Panc1 (cell line): ENCODE measurements at regions not wholly inside any gene's neighbourhood (a gene's known extent, or its start where the extent isn't known, plus 50 kb on each side); places are given as distances from the start of the nearest gene placed in this dataset.

ENCODE experiments used
- ATAC-seq: fragments of 200-7000 bp; cut with Tn5 transposase; 2 replicates; pipeline ENCODE4 v1.9.1; 2020; ENCODE audit warnings: mild to moderate bottlenecking, moderate library complexity
- BruUV-seq: library from RNA; stranded (reverse); fragments of 400-500 nt; replicated peaks from 2 replicates; lab custom pipeline; 2021; lab: Mats Ljungman, UMichigan
- CTCF ChIA-PET: fragments of 300-600 bp; sonication (Branson Sonifier 250); formaldehyde crosslinking; loops from one replicate; lab custom pipeline; 2022; ENCODE audit warnings: antibody characterized with exemption; lab: Charles Lee
- POLR2A ChIA-PET: fragments of 300-600 bp; sonication (Branson Sonifier 250); formaldehyde crosslinking; loops from one replicate; lab custom pipeline; 2022; ENCODE audit warnings: antibody characterized with exemption; lab: Charles Lee
- DNase-seq: peaks from one replicate; pipeline ENCODE4 v3.0.0-alpha.2; 2010; ENCODE audit warnings: low read depth, low spot score
- H3K27ac ChIP-seq: 2 replicates; pipeline ENCODE4 v1.5.1; 2011; ENCODE audit warnings: mild to moderate bottlenecking, low read length, inconsistent platforms
- H3K27me3 ChIP-seq: fragments of 200-500 bp; sonication (Bioruptor generic); 2 replicates; pipeline ENCODE4 v1.6.0; 2014; ENCODE audit warnings: low read length, inconsistent platforms; ENCODE audit not compliant: control insufficient read depth, insufficient read depth
- H3K36me3 ChIP-seq: fragments of 200-500 bp; sonication (Bioruptor generic); 2 replicates; pipeline ENCODE4 v1.5.1; 2014; ENCODE audit warnings: inconsistent platforms, mild to moderate bottlenecking, low read length, moderate library complexity; ENCODE audit not compliant: control insufficient read depth, insufficient read depth
- H3K4me1 ChIP-seq: 2 replicates; pipeline ENCODE4 v1.5.1; 2011; ENCODE audit warnings: inconsistent platforms, mild to moderate bottlenecking, low read length, moderate library complexity; ENCODE audit not compliant: control insufficient read depth, insufficient read depth
- H3K4me3 ChIP-seq, 2 experiments: 2 replicates each; pipeline ENCODE4 v1.5.1; 2011 to 2012; ENCODE audit warnings: low read depth in 2 of 2, low read length in 2 of 2, mild to moderate bottlenecking in 2 of 2, inconsistent platforms in 1 of 2, moderate library complexity in 1 of 2
- H3K9me3 ChIP-seq: fragments of 200-500 bp; sonication (Bioruptor generic); 2 replicates; pipeline ENCODE4 v1.5.1; 2014; ENCODE audit warnings: low read depth, mild to moderate bottlenecking, inconsistent platforms, low read length, moderate library complexity; ENCODE audit not compliant: control insufficient read depth, insufficient read depth
- POLR2AphosphoS5 ChIP-seq: IDR thresholded peaks from 2 replicates; pipeline ENCODE4 v1.6.1; 2012; ENCODE audit warnings: mild to moderate bottlenecking, low read depth, low read length, moderate library complexity
- SIN3A ChIP-seq: IDR thresholded peaks from 2 replicates; pipeline ENCODE4 v1.6.1; 2012; ENCODE audit warnings: low read depth, mild to moderate bottlenecking, low read length, moderate library complexity, borderline replicate concordance; ENCODE audit not compliant: insufficient read depth
- TCF7L2 ChIP-seq: IDR thresholded peaks from 2 replicates; pipeline ENCODE4 v1.6.1; 2011; ENCODE audit warnings: mild to moderate bottlenecking, low read depth, low read length, inconsistent platforms
- in situ Hi-C: cut with HindIII; loops from 2 replicates; pipeline ENCODE4 v1.10.0; 2016; ENCODE audit warnings: low sequenced_read_pairs, low pct_unique_long_range_greater_than_20kb
- intact Hi-C: fragments of 100-400 bp; cut with micrococcal nuclease; formaldehyde crosslinking; loops from one replicate; pipeline ENCODE4 v1.10.0; 2022; ENCODE audit not compliant: unreplicated experiment
- TF ChIP-seq, protein P1 (sequence below): fragments of 450-650 bp; IDR thresholded peaks from 2 replicates; pipeline ENCODE4 v1.5.1; 2017; ENCODE audit warnings: mild to moderate bottlenecking
- TF ChIP-seq, protein P2 (sequence below), 2 experiments: IDR thresholded peaks; 2 replicates each; pipeline ENCODE4 v1.6.1; 2011 to 2012; ENCODE audit warnings: low read depth in 2 of 2, control low read depth in 1 of 2, low read length in 1 of 2, mild to moderate bottlenecking in 1 of 2, moderate library complexity in 1 of 2; ENCODE audit not compliant: insufficient read depth in 1 of 2

DNA sequence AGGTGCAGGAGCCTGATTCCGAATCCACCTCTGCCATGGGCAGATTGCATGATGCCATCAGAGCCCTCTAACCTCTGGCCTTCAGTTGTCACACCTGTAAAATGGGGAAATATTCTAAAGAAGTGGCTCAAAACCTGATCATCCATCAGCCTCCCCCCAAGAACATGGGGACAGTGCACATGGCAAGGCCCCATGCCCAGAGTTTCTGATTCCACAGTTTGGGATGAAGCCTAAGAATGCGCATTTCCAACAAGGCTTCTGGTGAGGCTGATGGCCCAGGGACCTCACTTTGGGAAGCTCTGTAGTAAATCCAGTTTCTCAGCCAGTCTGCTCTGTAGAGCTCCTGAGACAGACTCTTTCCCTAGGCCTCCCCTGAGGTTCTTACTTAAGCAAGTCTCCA lies 119.9 kb upstream of the CD93 start:
- Histone ChIP-seq H3K36me3 (no peaks in the 10 kb centered on the region), H3K27me3 (peaks cover 6% of the 10 kb centered on the region; the same call in 1 of the 2 replicates), H3K27ac (no peak overlapping the region), H3K9me3 (no peaks in the 10 kb centered on the region), H3K4me3 (no peak overlapping the region), H3K4me1 (no peaks in the 10 kb centered on the region)
- in situ Hi-C loops (no loop called here), intact Hi-C loops (no loop called here)
- DNase-seq (no peak), ATAC-seq (no peak)
- TF ChIP-seq TCF7L2 (no peak), SIN3A (no peak)
- TF ChIP-seq, protein P1, sequence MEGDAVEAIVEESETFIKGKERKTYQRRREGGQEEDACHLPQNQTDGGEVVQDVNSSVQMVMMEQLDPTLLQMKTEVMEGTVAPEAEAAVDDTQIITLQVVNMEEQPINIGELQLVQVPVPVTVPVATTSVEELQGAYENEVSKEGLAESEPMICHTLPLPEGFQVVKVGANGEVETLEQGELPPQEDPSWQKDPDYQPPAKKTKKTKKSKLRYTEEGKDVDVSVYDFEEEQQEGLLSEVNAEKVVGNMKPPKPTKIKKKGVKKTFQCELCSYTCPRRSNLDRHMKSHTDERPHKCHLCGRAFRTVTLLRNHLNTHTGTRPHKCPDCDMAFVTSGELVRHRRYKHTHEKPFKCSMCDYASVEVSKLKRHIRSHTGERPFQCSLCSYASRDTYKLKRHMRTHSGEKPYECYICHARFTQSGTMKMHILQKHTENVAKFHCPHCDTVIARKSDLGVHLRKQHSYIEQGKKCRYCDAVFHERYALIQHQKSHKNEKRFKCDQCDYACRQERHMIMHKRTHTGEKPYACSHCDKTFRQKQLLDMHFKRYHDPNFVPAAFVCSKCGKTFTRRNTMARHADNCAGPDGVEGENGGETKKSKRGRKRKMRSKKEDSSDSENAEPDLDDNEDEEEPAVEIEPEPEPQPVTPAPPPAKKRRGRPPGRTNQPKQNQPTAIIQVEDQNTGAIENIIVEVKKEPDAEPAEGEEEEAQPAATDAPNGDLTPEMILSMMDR = no peak
- ChIA-PET POLR2A (no interaction called here), CTCF (no interaction called here)
- BruUV-seq = no TSS peak

DNA sequence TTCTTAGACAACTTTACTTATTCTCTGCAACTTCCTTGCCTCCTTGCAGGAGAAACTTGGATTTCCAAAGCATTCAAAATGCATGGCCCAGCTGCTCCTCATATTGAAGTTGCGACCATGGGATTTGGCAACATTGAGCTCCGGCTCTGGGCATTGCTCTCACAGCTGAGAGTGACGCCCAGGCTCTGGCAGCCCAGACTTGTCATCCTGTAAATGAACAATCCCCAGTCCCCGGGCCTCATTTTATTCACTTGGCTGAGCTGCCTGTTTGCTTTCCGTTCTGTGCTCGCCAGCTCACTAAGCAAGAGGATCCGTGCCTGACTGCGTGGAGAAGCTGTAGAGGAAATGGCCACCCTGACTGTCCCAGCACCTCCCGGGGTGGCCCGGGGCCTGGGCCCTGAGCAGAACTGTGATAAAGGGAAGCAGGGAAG lies 119.5 kb upstream of the CD93 start:
- TF ChIP-seq, protein P2, sequence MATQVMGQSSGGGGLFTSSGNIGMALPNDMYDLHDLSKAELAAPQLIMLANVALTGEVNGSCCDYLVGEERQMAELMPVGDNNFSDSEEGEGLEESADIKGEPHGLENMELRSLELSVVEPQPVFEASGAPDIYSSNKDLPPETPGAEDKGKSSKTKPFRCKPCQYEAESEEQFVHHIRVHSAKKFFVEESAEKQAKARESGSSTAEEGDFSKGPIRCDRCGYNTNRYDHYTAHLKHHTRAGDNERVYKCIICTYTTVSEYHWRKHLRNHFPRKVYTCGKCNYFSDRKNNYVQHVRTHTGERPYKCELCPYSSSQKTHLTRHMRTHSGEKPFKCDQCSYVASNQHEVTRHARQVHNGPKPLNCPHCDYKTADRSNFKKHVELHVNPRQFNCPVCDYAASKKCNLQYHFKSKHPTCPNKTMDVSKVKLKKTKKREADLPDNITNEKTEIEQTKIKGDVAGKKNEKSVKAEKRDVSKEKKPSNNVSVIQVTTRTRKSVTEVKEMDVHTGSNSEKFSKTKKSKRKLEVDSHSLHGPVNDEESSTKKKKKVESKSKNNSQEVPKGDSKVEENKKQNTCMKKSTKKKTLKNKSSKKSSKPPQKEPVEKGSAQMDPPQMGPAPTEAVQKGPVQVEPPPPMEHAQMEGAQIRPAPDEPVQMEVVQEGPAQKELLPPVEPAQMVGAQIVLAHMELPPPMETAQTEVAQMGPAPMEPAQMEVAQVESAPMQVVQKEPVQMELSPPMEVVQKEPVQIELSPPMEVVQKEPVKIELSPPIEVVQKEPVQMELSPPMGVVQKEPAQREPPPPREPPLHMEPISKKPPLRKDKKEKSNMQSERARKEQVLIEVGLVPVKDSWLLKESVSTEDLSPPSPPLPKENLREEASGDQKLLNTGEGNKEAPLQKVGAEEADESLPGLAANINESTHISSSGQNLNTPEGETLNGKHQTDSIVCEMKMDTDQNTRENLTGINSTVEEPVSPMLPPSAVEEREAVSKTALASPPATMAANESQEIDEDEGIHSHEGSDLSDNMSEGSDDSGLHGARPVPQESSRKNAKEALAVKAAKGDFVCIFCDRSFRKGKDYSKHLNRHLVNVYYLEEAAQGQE (IDR thresholded peaks at IDR 0.05; ENCODE audit: insufficient read depth in 1 of 2, low read depth in 2 of 2, low read length in 1 of 2) = no peak
- TF ChIP-seq SIN3A (no peak), POLR2AphosphoS5 (no peak), TCF7L2 (no peak)
- TF ChIP-seq, protein P1 = no peak
- Histone ChIP-seq H3K9me3 (no peaks in the 10 kb centered on the region), H3K36me3 (no peaks in the 10 kb centered on the region), H3K27ac (no peak overlapping the region), H3K4me3 (no peak overlapping the region), H3K27me3 (peaks cover 6% of the 10 kb centered on the region; the same call in 1 of the 2 replicates), H3K4me1 (no peaks in the 10 kb centered on the region)
- no peak for DNase-seq
- ChIA-PET CTCF (no interaction called here), POLR2A (no interaction called here)
- intact Hi-C loops (no loop called here), in situ Hi-C loops (no loop called here)
- BruUV-seq = no TSS peak
- ATAC-seq = no peak
